ENCODE measurements at regions not wholly inside any gene's neighbourhood (a gene's known extent, or its start where the extent isn't known, plus 50 kb on each side); places are given as distances from the start of the nearest gene placed in this dataset.

- no peaks in the 10 kb centered on the region for H3K27me3 Mint-ChIP-seq (ENCODE audit: low read depth)
- no peak overlapping the region for H3K27ac Mint-ChIP-seq
- peak in 1 of 2 experiments; percentile 14 for DNase-seq (ENCODE audit: low spot score in 2 of 2, unreplicated experiment in 2 of 2)
- no peak overlapping the region for H3K4me3 Mint-ChIP-seq
- no peaks in the 10 kb centered on the region for H3K9me3 Mint-ChIP-seq
- H3K36me3 Mint-ChIP-seq, result no peaks in the 10 kb centered on the region
- H3K4me1 Mint-ChIP-seq, result peaks cover under 1% of the 10 kb centered on the region
- TF ChIP-seq, protein P1, sequence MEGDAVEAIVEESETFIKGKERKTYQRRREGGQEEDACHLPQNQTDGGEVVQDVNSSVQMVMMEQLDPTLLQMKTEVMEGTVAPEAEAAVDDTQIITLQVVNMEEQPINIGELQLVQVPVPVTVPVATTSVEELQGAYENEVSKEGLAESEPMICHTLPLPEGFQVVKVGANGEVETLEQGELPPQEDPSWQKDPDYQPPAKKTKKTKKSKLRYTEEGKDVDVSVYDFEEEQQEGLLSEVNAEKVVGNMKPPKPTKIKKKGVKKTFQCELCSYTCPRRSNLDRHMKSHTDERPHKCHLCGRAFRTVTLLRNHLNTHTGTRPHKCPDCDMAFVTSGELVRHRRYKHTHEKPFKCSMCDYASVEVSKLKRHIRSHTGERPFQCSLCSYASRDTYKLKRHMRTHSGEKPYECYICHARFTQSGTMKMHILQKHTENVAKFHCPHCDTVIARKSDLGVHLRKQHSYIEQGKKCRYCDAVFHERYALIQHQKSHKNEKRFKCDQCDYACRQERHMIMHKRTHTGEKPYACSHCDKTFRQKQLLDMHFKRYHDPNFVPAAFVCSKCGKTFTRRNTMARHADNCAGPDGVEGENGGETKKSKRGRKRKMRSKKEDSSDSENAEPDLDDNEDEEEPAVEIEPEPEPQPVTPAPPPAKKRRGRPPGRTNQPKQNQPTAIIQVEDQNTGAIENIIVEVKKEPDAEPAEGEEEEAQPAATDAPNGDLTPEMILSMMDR (IDR thresholded peaks at IDR 0.05; ENCODE audit: unreplicated experiment), result no peak
Observed at GRCh38 chr15:62934236-62934971, 108.1 kb upstream of the TPM1 start.

- H3K27ac Mint-ChIP-seq, result no peak overlapping the region
Observed at GRCh38 chr15:62935300-62936081, 107.1 kb upstream of the TPM1 start.

DNA sequence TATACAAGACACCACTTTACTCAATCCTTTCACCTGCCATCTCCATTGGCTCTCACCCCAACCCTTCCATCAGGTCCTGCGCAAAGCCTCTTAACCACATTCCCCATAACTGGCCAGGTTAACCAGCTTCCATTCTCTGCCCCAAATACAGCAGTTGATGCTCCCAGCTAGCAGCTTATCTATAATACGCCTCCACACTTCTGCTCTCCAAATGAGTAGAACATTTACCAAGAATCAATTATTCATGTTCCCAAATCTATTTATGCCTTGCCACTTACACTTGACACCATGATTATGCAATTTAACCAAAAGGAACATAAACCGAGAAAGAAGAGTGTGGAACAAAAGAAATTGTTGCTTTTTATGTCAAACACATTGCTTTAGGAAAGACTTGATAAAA lies 103.7 kb upstream of the TPM1 start:
- no peaks in the 10 kb centered on the region for H3K36me3 Mint-ChIP-seq
- H3K27ac Mint-ChIP-seq, result no peak overlapping the region
- TF ChIP-seq, protein P1 (IDR thresholded peaks at IDR 0.05; ENCODE audit: unreplicated experiment), result no peak
- H3K4me3 Mint-ChIP-seq, result no peak overlapping the region
- H3K4me1 Mint-ChIP-seq, result peaks cover 19% of the 10 kb centered on the region
- no peak for DNase-seq (ENCODE audit: low spot score in 2 of 2, unreplicated experiment in 2 of 2)
- H3K27me3 Mint-ChIP-seq (ENCODE audit: low read depth), result no peaks in the 10 kb centered on the region
- H3K9me3 Mint-ChIP-seq, result no peaks in the 10 kb centered on the region

More at GRCh38 chr15:62935300-62936081, 107.1 kb upstream of the TPM1 start:
- H3K9me3 Mint-ChIP-seq, result no peaks in the 10 kb centered on the region
- H3K4me1 Mint-ChIP-seq, result peaks cover 3% of the 10 kb centered on the region
- peak in 1 of 2 experiments; percentile 14 for DNase-seq (ENCODE audit: low spot score in 2 of 2, unreplicated experiment in 2 of 2)
- TF ChIP-seq, protein P1 (IDR thresholded peaks at IDR 0.05; ENCODE audit: unreplicated experiment), result no peak
- H3K36me3 Mint-ChIP-seq, result no peaks in the 10 kb centered on the region
- no peak overlapping the region for H3K4me3 Mint-ChIP-seq
- no peaks in the 10 kb centered on the region for H3K27me3 Mint-ChIP-seq (ENCODE audit: low read depth)

DNA sequence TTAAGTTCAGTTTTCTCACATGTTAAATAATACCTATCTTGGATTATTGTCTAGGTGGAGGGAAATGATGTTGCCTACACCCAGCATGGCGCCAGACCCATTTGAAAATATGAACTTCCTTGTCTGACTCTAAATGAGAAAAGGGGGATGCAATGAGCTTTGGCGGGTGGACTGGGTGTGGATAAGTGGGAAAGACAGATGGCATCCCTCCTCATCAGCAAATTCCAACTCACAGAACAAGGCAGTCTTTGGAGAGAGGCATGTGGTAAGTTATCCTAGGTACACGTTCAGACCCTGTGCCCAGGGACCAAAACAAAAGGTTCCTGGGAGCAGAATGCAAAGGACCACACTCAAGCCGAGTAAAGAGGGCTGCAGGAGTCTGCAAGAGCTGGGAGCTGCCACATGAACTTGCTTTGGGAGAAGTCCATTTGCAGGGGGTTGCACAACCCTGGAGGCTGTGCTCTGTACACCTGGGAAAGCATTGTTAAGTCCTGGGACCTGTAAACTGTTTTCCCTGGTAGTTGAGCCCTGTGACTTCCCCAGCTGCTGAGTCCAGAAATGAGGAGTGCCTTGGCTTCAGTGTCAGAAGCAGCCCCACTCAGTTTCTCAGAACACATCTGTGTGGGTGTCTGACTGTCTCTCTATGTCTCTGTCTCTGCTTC lies 102.3 kb upstream of the TPM1 start:
- H3K27me3 Mint-ChIP-seq (ENCODE audit: low read depth), result no peaks in the 10 kb centered on the region
- peaks cover 19% of the 10 kb centered on the region for H3K4me1 Mint-ChIP-seq
- no peak for DNase-seq (ENCODE audit: low spot score in 2 of 2, unreplicated experiment in 2 of 2)
- no peaks in the 10 kb centered on the region for H3K9me3 Mint-ChIP-seq
- TF ChIP-seq, protein P1 (IDR thresholded peaks at IDR 0.05; ENCODE audit: unreplicated experiment), result no peak
- no peak overlapping the region for H3K4me3 Mint-ChIP-seq
- no peaks in the 10 kb centered on the region for H3K36me3 Mint-ChIP-seq
- H3K27ac Mint-ChIP-seq, result peak overlapping the region; percentile 61

GRCh38 chr15:62940755-62941361 lies 101.7 kb upstream of the TPM1 start:
- H3K4me1 Mint-ChIP-seq, result peaks cover 25% of the 10 kb centered on the region
- TF ChIP-seq, protein P1 (IDR thresholded peaks at IDR 0.05; ENCODE audit: unreplicated experiment), result no peak
- no peaks in the 10 kb centered on the region for H3K27me3 Mint-ChIP-seq (ENCODE audit: low read depth)
- peak in 1 of 2 experiments; percentile 37 for DNase-seq (ENCODE audit: low spot score in 2 of 2, unreplicated experiment in 2 of 2)
- peak overlapping the region; percentile 61 for H3K27ac Mint-ChIP-seq
- no peaks in the 10 kb centered on the region for H3K36me3 Mint-ChIP-seq
- H3K4me3 Mint-ChIP-seq, result no peak overlapping the region
- H3K9me3 Mint-ChIP-seq, result no peaks in the 10 kb centered on the region
